ENCODE measurements at regions not wholly inside any gene's neighbourhood (a gene's known extent, or its start where the extent isn't known, plus 50 kb on each side); places are given as distances from the start of the nearest gene placed in this dataset.
"Not testable (repeated sequence)": the region's sequence is repeated elsewhere in the genome, so short reads cannot be mapped to it uniquely, and the experiment has no call there.

- Histone ChIP-seq H3K9ac (ENCODE audit: low read depth in 1 of 3, low read length in 3 of 3) (no peak overlapping the region), H3K27ac (ENCODE audit: low read depth, low read length) (no peak overlapping the region), H3K4me3 (ENCODE audit: low read length in 3 of 3) (no peak overlapping the region), H3K36me3 (ENCODE audit: control insufficient read depth in 3 of 3, insufficient read depth in 3 of 3, low read length in 3 of 3) (no peaks in the 10 kb centered on the region), H3K4me1 (ENCODE audit: control insufficient read depth in 3 of 3, insufficient read depth in 3 of 3, low read length in 3 of 3) (no peaks in the 10 kb centered on the region), H3K27me3 (ENCODE audit: control insufficient read depth in 3 of 3, insufficient read depth in 3 of 3, low read length in 3 of 3) (no peaks in the 10 kb centered on the region), H3K9me3 (ENCODE audit: control insufficient read depth in 3 of 3, low read length in 3 of 3) (no peaks in the 10 kb centered on the region)
Measured at GRCh38 chr1:82079607-82080006, 278.9 kb downstream of the ADGRL2 start.

DNA sequence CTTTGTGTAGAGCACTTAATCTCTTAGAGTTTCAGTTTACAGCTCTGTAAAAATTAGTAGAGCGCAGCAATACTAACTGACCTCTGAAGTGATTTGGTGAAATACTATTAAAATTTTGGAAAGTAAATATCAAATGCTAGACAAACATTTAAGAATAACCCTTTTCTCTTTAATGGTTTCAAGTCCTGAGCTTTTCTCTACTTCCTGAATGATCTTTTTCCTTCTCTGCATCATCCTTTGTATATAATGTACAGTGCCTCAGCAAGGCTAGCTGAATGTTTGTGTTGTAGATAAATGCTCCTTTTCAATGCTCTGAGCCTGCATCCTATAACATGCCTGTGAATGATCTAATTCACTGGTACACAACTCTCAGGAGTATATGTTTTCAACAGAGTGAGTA lies 272.9 kb downstream of the ADGRL2 start:
- no peak overlapping the region for H3K9ac ChIP-seq (ENCODE audit: low read depth in 1 of 3, low read length in 3 of 3)
- no peaks in the 10 kb centered on the region for H3K27me3 ChIP-seq (ENCODE audit: control insufficient read depth in 3 of 3, insufficient read depth in 3 of 3, low read length in 3 of 3)
- no peaks in the 10 kb centered on the region for H3K36me3 ChIP-seq (ENCODE audit: control insufficient read depth in 3 of 3, insufficient read depth in 3 of 3, low read length in 3 of 3)
- no peaks in the 10 kb centered on the region for H3K9me3 ChIP-seq (ENCODE audit: control insufficient read depth in 3 of 3, low read length in 3 of 3)
- no peaks in the 10 kb centered on the region for H3K4me1 ChIP-seq (ENCODE audit: control insufficient read depth in 3 of 3, insufficient read depth in 3 of 3, low read length in 3 of 3)
- H3K4me3 ChIP-seq (ENCODE audit: low read length in 3 of 3), result no peak overlapping the region
- no peak overlapping the region for H3K27ac ChIP-seq (ENCODE audit: low read depth, low read length)

DNA sequence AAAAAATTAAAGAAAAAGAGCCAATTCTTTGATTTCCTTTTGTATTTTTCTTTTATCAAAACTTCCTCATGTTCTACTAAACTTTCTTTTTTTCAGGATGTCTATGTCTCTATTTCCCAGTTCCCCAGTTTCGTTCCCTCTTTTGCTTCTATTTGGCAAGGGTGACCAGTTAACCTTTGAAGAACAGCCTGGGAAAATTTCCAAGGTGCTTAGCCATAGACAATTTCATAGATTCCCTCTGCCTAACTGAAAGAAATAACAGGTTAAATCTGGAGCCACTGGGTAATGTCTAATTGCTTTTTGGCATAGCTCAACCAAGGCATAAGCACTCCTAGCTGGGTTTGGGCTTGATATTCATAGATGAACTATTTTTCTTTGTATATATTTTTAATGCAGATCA lies 272.3 kb downstream of the ADGRL2 start:
- Histone ChIP-seq H3K9me3 (ENCODE audit: control insufficient read depth in 3 of 3, low read length in 3 of 3) (no peaks in the 10 kb centered on the region), H3K4me3 (ENCODE audit: low read length in 3 of 3) (no peak overlapping the region), H3K27ac (ENCODE audit: low read depth, low read length) (no peak overlapping the region)

GRCh38 chr1:82065916-82066315 lies 265.2 kb downstream of the ADGRL2 start:
- Histone ChIP-seq H3K9me3 (ENCODE audit: control insufficient read depth in 3 of 3, low read length in 3 of 3) (no peaks in the 10 kb centered on the region), H3K4me1 (ENCODE audit: control insufficient read depth in 3 of 3, insufficient read depth in 3 of 3, low read length in 3 of 3) (no peaks in the 10 kb centered on the region), H3K27me3 (ENCODE audit: control insufficient read depth in 3 of 3, insufficient read depth in 3 of 3, low read length in 3 of 3) (no peaks in the 10 kb centered on the region), H3K27ac (ENCODE audit: low read depth, low read length) (no peak overlapping the region), H3K4me3 (ENCODE audit: low read length in 3 of 3) (no peak overlapping the region), H3K36me3 (ENCODE audit: control insufficient read depth in 3 of 3, insufficient read depth in 3 of 3, low read length in 3 of 3) (no peaks in the 10 kb centered on the region), H3K9ac (ENCODE audit: low read depth in 1 of 3, low read length in 3 of 3) (no peak overlapping the region)

More for the DNA sequence above, 272.3 kb downstream of the ADGRL2 start:
- Histone ChIP-seq H3K9ac (ENCODE audit: low read depth in 1 of 3, low read length in 3 of 3) (no peak overlapping the region), H3K27me3 (ENCODE audit: control insufficient read depth in 3 of 3, insufficient read depth in 3 of 3, low read length in 3 of 3) (no peaks in the 10 kb centered on the region), H3K36me3 (ENCODE audit: control insufficient read depth in 3 of 3, insufficient read depth in 3 of 3, low read length in 3 of 3) (no peaks in the 10 kb centered on the region), H3K4me1 (ENCODE audit: control insufficient read depth in 3 of 3, insufficient read depth in 3 of 3, low read length in 3 of 3) (no peaks in the 10 kb centered on the region)

GRCh38 chr1:82064691-82065090 lies 264.0 kb downstream of the ADGRL2 start:
- Histone ChIP-seq H3K9ac (ENCODE audit: low read depth in 1 of 3, low read length in 3 of 3) (no peak overlapping the region), H3K4me3 (ENCODE audit: low read length in 3 of 3) (no peak overlapping the region), H3K4me1 (ENCODE audit: control insufficient read depth in 3 of 3, insufficient read depth in 3 of 3, low read length in 3 of 3) (no peaks in the 10 kb centered on the region), H3K27ac (ENCODE audit: low read depth, low read length) (no peak overlapping the region), H3K9me3 (ENCODE audit: control insufficient read depth in 3 of 3, low read length in 3 of 3) (no peaks in the 10 kb centered on the region), H3K27me3 (ENCODE audit: control insufficient read depth in 3 of 3, insufficient read depth in 3 of 3, low read length in 3 of 3) (no peaks in the 10 kb centered on the region), H3K36me3 (ENCODE audit: control insufficient read depth in 3 of 3, insufficient read depth in 3 of 3, low read length in 3 of 3) (no peaks in the 10 kb centered on the region)

- Histone ChIP-seq H3K9me3 (ENCODE audit: control insufficient read depth in 3 of 3, low read length in 3 of 3) (no peaks in the 10 kb centered on the region), H3K36me3 (ENCODE audit: control insufficient read depth in 3 of 3, insufficient read depth in 3 of 3, low read length in 3 of 3) (no peaks in the 10 kb centered on the region), H3K27me3 (ENCODE audit: control insufficient read depth in 3 of 3, insufficient read depth in 3 of 3, low read length in 3 of 3) (no peaks in the 10 kb centered on the region), H3K27ac (ENCODE audit: low read depth, low read length) (no peak overlapping the region), H3K4me1 (ENCODE audit: control insufficient read depth in 3 of 3, insufficient read depth in 3 of 3, low read length in 3 of 3) (no peaks in the 10 kb centered on the region), H3K9ac (ENCODE audit: low read depth in 1 of 3, low read length in 3 of 3) (no peak overlapping the region), H3K4me3 (ENCODE audit: low read length in 3 of 3) (no peak overlapping the region)
Measured at GRCh38 chr1:82062206-82062605, 261.5 kb downstream of the ADGRL2 start.

GRCh38 chr1:82059959-82060358 lies 259.2 kb downstream of the ADGRL2 start:
- H3K36me3 ChIP-seq (ENCODE audit: control insufficient read depth in 3 of 3, insufficient read depth in 3 of 3, low read length in 3 of 3), result no peaks in the 10 kb centered on the region

DNA sequence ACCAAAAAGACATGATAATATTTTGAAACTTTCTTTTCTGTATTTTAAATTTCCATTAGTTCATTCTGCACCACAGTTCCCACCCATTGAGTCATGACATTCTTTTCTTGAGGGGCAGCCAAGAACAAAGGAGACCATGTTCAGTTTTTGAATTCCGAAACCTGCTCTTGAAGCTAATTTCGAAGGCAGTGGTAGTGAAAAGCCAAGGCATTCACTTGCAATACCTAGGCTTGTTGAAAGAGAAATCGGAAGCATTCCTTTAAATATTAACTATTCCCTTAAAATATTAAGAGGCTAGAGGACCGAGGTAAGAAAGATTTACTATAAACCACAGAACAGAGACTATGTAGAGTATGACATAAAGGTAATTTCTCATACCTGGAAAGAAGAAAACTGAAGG lies 256.3 kb downstream of the ADGRL2 start:
- no peak overlapping the region for H3K4me3 ChIP-seq (ENCODE audit: low read length in 3 of 3)
- no peaks in the 10 kb centered on the region for H3K9me3 ChIP-seq (ENCODE audit: control insufficient read depth in 3 of 3, low read length in 3 of 3)
- H3K4me1 ChIP-seq (ENCODE audit: control insufficient read depth in 3 of 3, insufficient read depth in 3 of 3, low read length in 3 of 3), result no peaks in the 10 kb centered on the region
- no peak overlapping the region for H3K9ac ChIP-seq (ENCODE audit: low read depth in 1 of 3, low read length in 3 of 3)
- H3K27me3 ChIP-seq (ENCODE audit: control insufficient read depth in 3 of 3, insufficient read depth in 3 of 3, low read length in 3 of 3), result no peaks in the 10 kb centered on the region
- no peak overlapping the region for H3K27ac ChIP-seq (ENCODE audit: low read depth, low read length)
- no peaks in the 10 kb centered on the region for H3K36me3 ChIP-seq (ENCODE audit: control insufficient read depth in 3 of 3, insufficient read depth in 3 of 3, low read length in 3 of 3)

More at GRCh38 chr1:82059959-82060358, 259.2 kb downstream of the ADGRL2 start:
- H3K27me3 ChIP-seq (ENCODE audit: control insufficient read depth in 3 of 3, insufficient read depth in 3 of 3, low read length in 3 of 3), result no peaks in the 10 kb centered on the region
- H3K27ac ChIP-seq (ENCODE audit: low read depth, low read length), result no peak overlapping the region
- no peak overlapping the region for H3K9ac ChIP-seq (ENCODE audit: low read depth in 1 of 3, low read length in 3 of 3)
- no peak overlapping the region for H3K4me3 ChIP-seq (ENCODE audit: low read length in 3 of 3)
- H3K4me1 ChIP-seq (ENCODE audit: control insufficient read depth in 3 of 3, insufficient read depth in 3 of 3, low read length in 3 of 3), result no peaks in the 10 kb centered on the region
- H3K9me3 ChIP-seq (ENCODE audit: control insufficient read depth in 3 of 3, low read length in 3 of 3), result no peaks in the 10 kb centered on the region

DNA sequence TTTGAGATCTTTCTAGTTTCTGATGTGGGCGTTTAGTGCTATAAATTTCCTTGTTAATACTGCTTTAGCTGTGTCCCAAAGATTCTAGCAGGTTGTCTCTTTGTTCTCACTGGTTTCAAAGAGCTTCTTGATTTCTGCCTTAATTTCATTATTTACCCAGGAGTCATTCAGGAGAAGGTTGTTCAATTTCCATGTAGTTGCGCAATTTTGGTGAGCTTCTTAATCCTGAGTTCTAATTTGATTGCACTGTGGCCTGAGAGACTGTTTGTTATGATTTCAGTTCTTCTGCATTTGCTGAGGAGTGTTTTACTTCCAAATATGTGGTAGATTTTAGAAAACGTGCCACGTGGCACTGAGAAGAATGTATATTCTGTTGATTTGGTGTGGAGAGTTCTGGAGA lies 254.6 kb downstream of the ADGRL2 start:
- H3K9ac ChIP-seq (ENCODE audit: low read depth in 1 of 3, low read length in 3 of 3); H3K4me3 ChIP-seq (ENCODE audit: low read length in 3 of 3); H3K36me3 ChIP-seq (ENCODE audit: control insufficient read depth in 3 of 3, insufficient read depth in 3 of 3, low read length in 3 of 3); H3K4me1 ChIP-seq (ENCODE audit: control insufficient read depth in 3 of 3, insufficient read depth in 3 of 3, low read length in 3 of 3); H3K27ac ChIP-seq (ENCODE audit: low read depth, low read length); H3K9me3 ChIP-seq (ENCODE audit: control insufficient read depth in 3 of 3, low read length in 3 of 3); H3K27me3 ChIP-seq (ENCODE audit: control insufficient read depth in 3 of 3, insufficient read depth in 3 of 3, low read length in 3 of 3): not testable (repeated sequence)

DNA sequence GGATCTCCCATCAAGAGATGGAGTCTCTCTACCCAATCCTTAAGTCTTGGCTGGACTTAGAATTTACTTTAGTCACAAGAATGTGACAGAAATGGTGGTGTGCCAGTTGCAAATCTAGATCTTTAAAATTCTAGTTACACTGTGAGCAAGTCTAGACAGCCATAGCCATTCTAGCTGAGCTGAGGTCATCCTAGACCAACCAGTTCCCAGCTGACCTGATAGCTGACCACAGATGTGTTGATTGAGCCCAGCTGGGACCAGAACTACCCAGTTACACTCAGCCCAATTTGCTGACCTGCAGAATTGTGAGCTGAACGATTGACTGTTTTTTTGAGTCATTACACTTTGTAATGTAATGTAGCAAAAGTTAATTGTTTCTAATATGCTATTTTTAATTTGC lies 251.8 kb downstream of the ADGRL2 start:
- no peaks in the 10 kb centered on the region for H3K9me3 ChIP-seq (ENCODE audit: control insufficient read depth in 3 of 3, low read length in 3 of 3)

GRCh38 chr1:82048596-82048995 lies 247.9 kb downstream of the ADGRL2 start:
- H3K9ac ChIP-seq (ENCODE audit: low read depth in 1 of 3, low read length in 3 of 3), result no peak overlapping the region
- H3K36me3 ChIP-seq (ENCODE audit: control insufficient read depth in 3 of 3, insufficient read depth in 3 of 3, low read length in 3 of 3), result no peaks in the 10 kb centered on the region
- no peaks in the 10 kb centered on the region for H3K4me1 ChIP-seq (ENCODE audit: control insufficient read depth in 3 of 3, insufficient read depth in 3 of 3, low read length in 3 of 3)
- H3K9me3 ChIP-seq (ENCODE audit: control insufficient read depth in 3 of 3, low read length in 3 of 3), result no peaks in the 10 kb centered on the region
- no peaks in the 10 kb centered on the region for H3K27me3 ChIP-seq (ENCODE audit: control insufficient read depth in 3 of 3, insufficient read depth in 3 of 3, low read length in 3 of 3)
- H3K4me3 ChIP-seq (ENCODE audit: low read length in 3 of 3), result no peak overlapping the region
- no peak overlapping the region for H3K27ac ChIP-seq (ENCODE audit: low read depth, low read length)

More for the DNA sequence above, 251.8 kb downstream of the ADGRL2 start:
- Histone ChIP-seq H3K27me3 (ENCODE audit: control insufficient read depth in 3 of 3, insufficient read depth in 3 of 3, low read length in 3 of 3) (no peaks in the 10 kb centered on the region), H3K27ac (ENCODE audit: low read depth, low read length) (no peak overlapping the region), H3K9ac (ENCODE audit: low read depth in 1 of 3, low read length in 3 of 3) (no peak overlapping the region), H3K4me1 (ENCODE audit: control insufficient read depth in 3 of 3, insufficient read depth in 3 of 3, low read length in 3 of 3) (no peaks in the 10 kb centered on the region), H3K4me3 (ENCODE audit: low read length in 3 of 3) (no peak overlapping the region), H3K36me3 (ENCODE audit: control insufficient read depth in 3 of 3, insufficient read depth in 3 of 3, low read length in 3 of 3) (no peaks in the 10 kb centered on the region)

Measured in skeletal muscle tissue (tissue), 3 donors.